ENCODE measurements at regions not wholly inside any gene's neighbourhood (a gene's known extent, or its start where the extent isn't known, plus 50 kb on each side); places are given as distances from the start of the nearest gene placed in this dataset.

- TF ChIP-seq ZNF274 (IDR thresholded peaks at IDR 0.05; ENCODE audit: low read depth, low read length) (no peak), SIN3A (IDR thresholded peaks at IDR 0.05; ENCODE audit: low read depth) (no peak), EZH2 (IDR thresholded peaks at IDR 0.05) (no peak), EZH2phosphoT487 (IDR thresholded peaks at IDR 0.05; ENCODE audit: borderline replicate concordance) (no peak), CTCF (IDR thresholded peaks at IDR 0.05 in 2 of 3, conservative IDR thresholded peaks at IDR 0.05 in 1 of 3; ENCODE audit: borderline replicate concordance in 1 of 3, insufficient read depth in 1 of 3, low read depth in 2 of 3, low read length in 2 of 3) (no peak), SP1 (IDR thresholded peaks at IDR 0.05; ENCODE audit: low read depth) (no peak), ELF1 (IDR thresholded peaks at IDR 0.05; ENCODE audit: borderline replicate concordance, low read depth) (no peak), POLR2AphosphoS5 (IDR thresholded peaks at IDR 0.05; ENCODE audit: low read depth, low read length) (no peak)
These were observed 130.1 kb upstream of the TOP3B start for GRCh38 chr22:22112533-22113294.
